Heart left ventricle (tissue), 16 donors: ENCODE measurements at regions not wholly inside any gene's neighbourhood (a gene's known extent, or its start where the extent isn't known, plus 50 kb on each side); places are given as distances from the start of the nearest gene placed in this dataset.

Experiments used
- ATAC-seq, 4 donors: fragments of 200-7000 bp; cut with Tn5 transposase; one replicate each; pipeline ENCODE4 v1.9.1; 2020 to 2022; ENCODE audit warnings: moderate library complexity in 4 of 4, mild to moderate bottlenecking in 3 of 4, moderate number of reproducible peaks in 1 of 4
- DNase-seq, 5 donors: peaks; one replicate each; pipeline ENCODE4 v3.0.0-alpha.2; 2020
- H3K27ac ChIP-seq, 12 donors: fragments of 200-600 bp; sonication (generic) in 4 of 12; one replicate each; pipeline versions ENCODE4 v1.5.0 to v1.8.0; 2016 to 2022; ENCODE audit warnings: mild to moderate bottlenecking in 2 of 12
- H3K27me3 ChIP-seq, 9 donors: fragments of 200-600 bp; sonication (generic) in 2 of 9; one replicate each; pipeline versions ENCODE4 v1.5.1 to v1.8.0; 2016 to 2022; ENCODE audit warnings: mild to moderate bottlenecking in 3 of 9
- H3K36me3 ChIP-seq, 9 donors: fragments of 200-600 bp; sonication (generic) in 2 of 9; one replicate each; pipeline versions ENCODE4 v1.5.0 to v1.8.0; 2018 to 2022; ENCODE audit warnings: mild to moderate bottlenecking in 2 of 9
- H3K4me1 ChIP-seq, 12 donors: fragments of 200-600 bp; sonication (generic) in 4 of 12; one replicate each; pipeline versions ENCODE4 v1.5.0 to v1.8.0; 2016 to 2022; ENCODE audit warnings: mild to moderate bottlenecking in 3 of 12
- H3K4me3 ChIP-seq, 12 donors: fragments of 200-600 bp; sonication (generic) in 4 of 12; one replicate each; pipeline versions ENCODE4 v1.5.0 to v1.8.0; 2017 to 2022; ENCODE audit warnings: mild to moderate bottlenecking in 9 of 12, moderate library complexity in 4 of 12
- H3K9me3 ChIP-seq, 12 donors: fragments of 200-600 bp; sonication (generic) in 4 of 12; one replicate each; pipeline versions ENCODE4 v1.5.0 to v1.8.0; 2016 to 2022; ENCODE audit warnings: mild to moderate bottlenecking in 1 of 12
- CTCF ChIP-seq, 12 donors: fragments of 200-600 bp; sonication (generic) in 4 of 12; IDR thresholded peaks; one replicate each; pipeline versions ENCODE4 v1.5.0 to v1.8.0; 2018 to 2022; ENCODE audit warnings: antibody characterized with exemption in 12 of 12, mild to moderate bottlenecking in 5 of 12
- POLR2A ChIP-seq, 2 donors: fragments of 450-650 bp; IDR thresholded peaks; one replicate each; pipeline ENCODE4 v1.6.1; 2017; ENCODE audit warnings: antibody characterized with exemption in 2 of 2, mild to moderate bottlenecking in 2 of 2, moderate library complexity in 2 of 2
- whole genome bisulfite sequencing, 4 donors: extraction: QIAGEN DNeasy Blood & Tissue Kit in 2 of 4; methylation state at CpG; one replicate each; pipeline versions ENCODE4 v1.1.5 to v1.1.7; 2013 to 2018; 5-methylcytosine and 5-hydroxymethylcytosine counted together
- intact Hi-C, 10 donors: fragments of 100-400 bp; cut with DNase I; formaldehyde crosslinking; loops; one replicate each; pipeline versions ENCODE4 v1.11.1 to v1.14.2; 2022
- donor health status: ischemic (EF 13 %, LVEDD 7.1; RV severe dilation, severe dysfunction).
- donor health status: healthy with polysubstance abuse.
- donor health status: DM: no; HTN: yes; CAD: no.
- donor health status: DM: no; HTN: no; CAD: no.
- donor health status: ischemic (EF 25% LVEDD 6.9; RV normal size, moderate dysfunction).
- donor health status: ischemic (EF 25% LVEDD 5.7; RV mildly dilated, moderate dysfunction).
- donor health status: healthy.
- donor health status: DM: yes; HTN: yes; CAD: no.
- donor health status: ischemic (EF 35%, LVEDD 5.7; RV mildly dilated, moderate dysfunction).
- donor health status: nonischemic (EF 11% LVEDD 7.7; RV severe dilation, severe dysfunction).
- donor health status: DM: yes; HTN: yes; CAD: no.
- donor health status: PGD.
- donor health status: ischemic (EF 29% LVEDD 5.4; RV normal size, mild dysfunction).
- donor health status: nonischemic (EF 23%, LVEDD 6.1; RV moderate dilation, normal function).

- TF ChIP-seq POLR2A (IDR thresholded peaks at IDR 0.05), result no peak
- no peak for ATAC-seq
- no peaks in the 10 kb centered on the region for H3K36me3 ChIP-seq
- no peak for DNase-seq
- peaks cover 0 to under 1% (median 0%) of the 10 kb centered on the region in 12 donors for H3K9me3 ChIP-seq
- no peak overlapping the region for H3K27ac ChIP-seq
- intact Hi-C loops, result no loop called here
- H3K4me3 ChIP-seq, result no peak overlapping the region
- H3K4me1 ChIP-seq, result no peaks in the 10 kb centered on the region
- H3K27me3 ChIP-seq, result no peaks in the 10 kb centered on the region
- 90 to 96% (median 93%) methylated on average over 1 of the region's 1 CpG for WGBS, 4 donors
Measured at GRCh38 chr1:80083892-80084291, 1077.4 kb upstream of the ADGRL4 start.

- H3K36me3 ChIP-seq, result no peaks in the 10 kb centered on the region
- no peak overlapping the region for H3K27ac ChIP-seq
- H3K4me3 ChIP-seq, result no peak overlapping the region
- peaks cover 0 to 4% (median 0%) of the 10 kb centered on the region in 12 donors for H3K9me3 ChIP-seq
- DNase-seq, result no peak
- TF ChIP-seq POLR2A (IDR thresholded peaks at IDR 0.05) (no peak), CTCF (IDR thresholded peaks at IDR 0.05) (no peak)
- H3K27me3 ChIP-seq, result no peaks in the 10 kb centered on the region
- intact Hi-C loops, result no loop called here
- no peak for ATAC-seq
- H3K4me1 ChIP-seq, result no peaks in the 10 kb centered on the region
Measured at GRCh38 chr1:80076469-80076868, 1069.9 kb upstream of the ADGRL4 start.

GRCh38 chr1:80075351-80075750 is 1068.8 kb upstream of the ADGRL4 start:
- ATAC-seq (no peak), DNase-seq (no peak)
- TF ChIP-seq POLR2A (IDR thresholded peaks at IDR 0.05) (no peak), CTCF (IDR thresholded peaks at IDR 0.05) (no peak)
- H3K27me3 ChIP-seq, result no peaks in the 10 kb centered on the region
- intact Hi-C loops, result no loop called here
- no peaks in the 10 kb centered on the region for H3K4me1 ChIP-seq
- no peaks in the 10 kb centered on the region for H3K36me3 ChIP-seq
- H3K27ac ChIP-seq, result no peak overlapping the region
- H3K9me3 ChIP-seq, result peaks cover 0 to 4% (median 0%) of the 10 kb centered on the region in 12 donors
- WGBS, 4 donors, result 72 to 80% (median 78%) methylated on average over 4 of the region's 4 CpGs
- no peak overlapping the region for H3K4me3 ChIP-seq

GRCh38 chr1:80072563-80072962 is 1066.0 kb upstream of the ADGRL4 start:
- DNase-seq (no peak), ATAC-seq (no peak)
- no peak overlapping the region for H3K4me3 ChIP-seq
- WGBS, 4 donors, result 91 to 98% (median 94%) methylated on average over 2 of the region's 2 CpGs
- no peaks in the 10 kb centered on the region for H3K4me1 ChIP-seq
- H3K27me3 ChIP-seq, result no peaks in the 10 kb centered on the region
- no peak for TF ChIP-seq CTCF (IDR thresholded peaks at IDR 0.05)
- TF ChIP-seq POLR2A (IDR thresholded peaks at IDR 0.05), result no peak
- no peaks in the 10 kb centered on the region for H3K36me3 ChIP-seq
- H3K9me3 ChIP-seq, result no peaks in the 10 kb centered on the region
- intact Hi-C loops, result no loop called here
- H3K27ac ChIP-seq, result no peak overlapping the region

GRCh38 chr1:80066060-80066459 is 1059.5 kb upstream of the ADGRL4 start:
- no peaks in the 10 kb centered on the region for H3K9me3 ChIP-seq
- H3K27ac ChIP-seq, result no peak overlapping the region
- 67 to 81% (median 74%) methylated on average over 2 of the region's 2 CpGs for WGBS, 4 donors
- no peak overlapping the region for H3K4me3 ChIP-seq
- H3K4me1 ChIP-seq, result no peaks in the 10 kb centered on the region
- ATAC-seq (no peak), DNase-seq (no peak)
- no peaks in the 10 kb centered on the region for H3K36me3 ChIP-seq
- intact Hi-C loops, result no loop called here
- H3K27me3 ChIP-seq, result no peaks in the 10 kb centered on the region
- no peak for TF ChIP-seq POLR2A (IDR thresholded peaks at IDR 0.05)
- TF ChIP-seq CTCF (IDR thresholded peaks at IDR 0.05), result no peak
